ENCODE measurements at regions not wholly inside any gene's neighbourhood (a gene's known extent, or its start where the extent isn't known, plus 50 kb on each side); places are given as distances from the start of the nearest gene placed in this dataset.

GRCh38 chr20:60407938-60408337, 449.7 kb downstream of the CDH26 start:
- TF ChIP-seq CTCF (conservative IDR thresholded peaks at IDR 0.05; ENCODE audit: control insufficient read depth, insufficient read depth, low read depth, low read length): no peak
- H3K4me3 ChIP-seq (ENCODE audit: control insufficient read depth, low read depth, low read length): no peak overlapping the region
- DNase-seq (ENCODE audit: low read depth): no peak

DNA sequence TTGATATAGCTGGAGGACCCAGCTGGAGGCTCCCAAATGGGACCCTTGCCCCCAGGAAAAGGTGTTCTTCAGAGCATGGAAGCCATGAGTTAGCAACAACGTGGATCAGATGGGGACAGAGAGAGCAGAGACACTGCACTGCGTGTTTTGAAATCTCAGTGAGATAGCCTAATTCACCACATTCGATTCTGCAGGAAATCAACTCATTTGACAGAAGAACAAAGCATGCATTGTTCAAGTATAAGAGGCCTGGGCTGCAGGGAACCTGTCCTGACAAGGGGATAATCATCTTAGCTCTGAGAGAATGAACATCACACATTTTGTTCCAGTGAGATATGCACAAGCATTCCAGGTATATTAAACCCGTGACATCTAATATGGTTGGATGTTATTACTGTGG, 450.2 kb downstream of the CDH26 start:
- DNase-seq (ENCODE audit: low read depth): no peak
- TF ChIP-seq CTCF (conservative IDR thresholded peaks at IDR 0.05; ENCODE audit: control insufficient read depth, insufficient read depth, low read depth, low read length): no peak
- no peak overlapping the region for H3K4me3 ChIP-seq (ENCODE audit: control insufficient read depth, low read depth, low read length)

GRCh38 chr20:60410618-60411264, 452.5 kb downstream of the CDH26 start:
- no peak overlapping the region for H3K4me3 ChIP-seq (ENCODE audit: control insufficient read depth, low read depth, low read length)
- no peak for DNase-seq (ENCODE audit: low read depth)
- TF ChIP-seq CTCF (conservative IDR thresholded peaks at IDR 0.05; ENCODE audit: control insufficient read depth, insufficient read depth, low read depth, low read length): no peak

DNA sequence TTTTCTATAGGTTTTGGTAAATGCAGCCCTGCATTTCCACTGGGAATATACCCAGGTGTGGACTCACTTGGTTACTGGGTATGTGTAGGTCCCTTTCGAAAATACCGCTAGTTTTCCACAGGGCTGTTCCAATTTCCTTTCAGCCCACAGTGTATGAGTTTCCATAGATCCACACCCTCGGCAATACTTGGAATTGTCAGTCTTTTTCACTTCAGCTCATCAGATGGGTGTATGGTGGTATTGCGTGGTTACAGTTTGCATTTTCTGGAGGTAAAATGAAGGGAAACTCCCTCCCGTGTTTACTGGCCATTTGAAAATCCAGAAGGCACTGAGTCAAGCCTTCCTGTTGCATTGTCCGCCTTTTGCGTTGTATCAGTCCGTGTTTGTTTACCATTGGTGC, 453.6 kb downstream of the CDH26 start:
- no peak for DNase-seq (ENCODE audit: low read depth)
- TF ChIP-seq CTCF (conservative IDR thresholded peaks at IDR 0.05; ENCODE audit: control insufficient read depth, insufficient read depth, low read depth, low read length): no peak

GRCh38 chr20:60420676-60421229, 462.5 kb downstream of the CDH26 start:
- DNase-seq (ENCODE audit: low read depth): no peak
- no peak overlapping the region for H3K4me3 ChIP-seq (ENCODE audit: control insufficient read depth, low read depth, low read length)
- no peak for TF ChIP-seq CTCF (conservative IDR thresholded peaks at IDR 0.05; ENCODE audit: control insufficient read depth, insufficient read depth, low read depth, low read length)

More for the DNA sequence above, 453.6 kb downstream of the CDH26 start:
- H3K4me3 ChIP-seq (ENCODE audit: control insufficient read depth, low read depth, low read length): no peak overlapping the region

DNA sequence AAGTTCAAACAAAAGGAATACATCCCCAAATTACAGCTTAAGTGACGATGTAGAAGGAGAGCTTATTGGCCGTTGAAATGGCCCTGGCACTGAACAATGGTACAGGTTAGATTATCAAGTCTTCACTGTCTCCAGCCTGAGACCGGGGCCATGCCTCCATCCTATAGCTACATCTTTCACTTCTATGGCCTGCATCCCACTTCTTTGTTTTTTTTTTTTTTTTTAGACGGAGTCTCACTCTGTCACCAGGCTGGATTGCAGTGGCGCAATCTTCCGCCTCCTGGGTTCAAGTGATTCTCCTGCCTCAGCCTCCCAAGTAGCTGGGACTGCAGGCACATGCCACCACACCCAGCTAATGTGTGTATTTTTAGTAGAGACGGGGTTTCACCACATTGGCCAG, 464.6 kb downstream of the CDH26 start:
- DNase-seq (ENCODE audit: low read depth): no peak
- no peak overlapping the region for H3K4me3 ChIP-seq (ENCODE audit: control insufficient read depth, low read depth, low read length)
- no peak for TF ChIP-seq CTCF (conservative IDR thresholded peaks at IDR 0.05; ENCODE audit: control insufficient read depth, insufficient read depth, low read depth, low read length)

Data from fibroblast of mammary gland (primary cell).